Activated T-cell treated with anti-CD3 and anti-CD28 coated beads for 1 hour (primary cell): ENCODE measurements at regions not wholly inside any gene's neighbourhood (a gene's known extent, or its start where the extent isn't known, plus 50 kb on each side); places are given as distances from the start of the nearest gene placed in this dataset.
"Not testable (repeated sequence)": the region's sequence is repeated elsewhere in the genome, so short reads cannot be mapped to it uniquely, and the experiment has no call there.

Experiments
- DNase-seq: peaks from one replicate; pipeline ENCODE4 v3.0.0-alpha.2; 2020; ENCODE audit warnings: low read depth

GRCh38 chr1:173342736-173343135, 134.4 kb upstream of the PRDX6 start:
- no peak for DNase-seq

DNA sequence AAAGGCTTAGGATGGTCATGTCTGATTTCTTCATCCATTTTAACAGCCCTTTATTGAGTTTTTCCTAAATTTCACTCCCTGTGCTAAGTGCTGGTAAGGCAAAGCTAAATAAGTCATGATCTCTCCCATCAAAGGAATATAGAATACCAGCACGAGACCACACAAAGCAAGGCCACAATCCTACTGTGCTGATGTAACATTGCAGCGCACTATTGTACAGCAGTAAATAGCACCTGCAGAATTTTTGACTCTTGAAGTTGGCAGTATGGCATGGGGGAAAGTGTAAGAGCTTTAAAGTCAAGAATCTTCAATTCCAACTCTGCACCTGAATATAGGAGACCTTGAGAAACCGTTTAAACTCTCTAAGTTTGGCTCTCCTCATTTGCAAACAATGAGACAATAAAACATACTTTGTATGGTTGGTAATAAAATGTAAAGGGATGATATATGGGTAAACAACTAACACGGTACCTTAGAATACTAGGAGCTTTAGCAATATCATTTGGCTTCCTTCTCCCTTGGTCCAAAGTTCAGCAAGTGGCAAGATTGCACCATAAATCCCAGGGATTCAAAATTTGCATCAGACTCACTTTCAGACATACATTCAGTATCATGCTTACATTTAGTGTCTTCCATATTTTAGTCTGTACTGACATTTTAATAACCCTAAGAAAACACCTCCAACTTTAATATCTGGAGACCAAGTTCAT, 132.9 kb upstream of the PRDX6 start:
- DNase-seq: no peak

DNA sequence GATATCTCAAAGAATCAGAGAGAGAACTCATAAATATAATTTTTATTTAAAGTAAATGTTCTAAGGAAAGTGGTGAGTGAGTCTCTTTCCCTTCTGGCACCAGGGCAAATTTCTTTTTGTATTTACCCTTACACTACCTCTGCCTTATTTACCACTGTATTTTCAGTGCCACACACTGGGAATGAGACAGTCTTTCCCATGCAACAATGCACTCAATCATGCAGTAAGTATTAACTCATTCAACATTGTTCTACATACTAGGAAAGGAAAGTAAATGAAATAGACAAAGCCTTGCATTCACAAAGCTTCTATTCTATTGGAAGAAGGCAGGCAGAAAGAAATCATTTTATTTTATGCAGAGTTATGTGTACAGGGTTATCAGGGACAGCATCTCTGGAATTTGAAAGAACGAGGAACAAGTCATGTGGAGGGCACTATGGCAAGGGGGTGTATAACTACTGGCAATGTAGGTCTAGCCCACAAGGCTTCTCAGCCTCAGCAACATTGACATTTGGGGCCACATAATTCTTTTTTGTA, 129.8 kb upstream of the PRDX6 start:
- DNase-seq: no peak

GRCh38 chr1:173352635-173353034, 124.5 kb upstream of the PRDX6 start:
- not testable (repeated sequence) for DNase-seq

GRCh38 chr1:173353350-173353749, 123.8 kb upstream of the PRDX6 start:
- DNase-seq: no peak

GRCh38 chr1:173354937-173355280, 122.2 kb upstream of the PRDX6 start:
- DNase-seq: no peak

- no peak for DNase-seq
Observed at GRCh38 chr1:173355281-173356031, 121.7 kb upstream of the PRDX6 start.

- no peak for DNase-seq
Observed at GRCh38 chr1:173356191-173356762, 120.9 kb upstream of the PRDX6 start.

- DNase-seq: no peak
Observed at GRCh38 chr1:173360487-173361063, 116.6 kb upstream of the PRDX6 start.

- DNase-seq: no peak
Observed at GRCh38 chr1:173362543-173362942, 114.6 kb upstream of the PRDX6 start.

GRCh38 chr1:173364827-173365226, 112.3 kb upstream of the PRDX6 start:
- no peak for DNase-seq

DNA sequence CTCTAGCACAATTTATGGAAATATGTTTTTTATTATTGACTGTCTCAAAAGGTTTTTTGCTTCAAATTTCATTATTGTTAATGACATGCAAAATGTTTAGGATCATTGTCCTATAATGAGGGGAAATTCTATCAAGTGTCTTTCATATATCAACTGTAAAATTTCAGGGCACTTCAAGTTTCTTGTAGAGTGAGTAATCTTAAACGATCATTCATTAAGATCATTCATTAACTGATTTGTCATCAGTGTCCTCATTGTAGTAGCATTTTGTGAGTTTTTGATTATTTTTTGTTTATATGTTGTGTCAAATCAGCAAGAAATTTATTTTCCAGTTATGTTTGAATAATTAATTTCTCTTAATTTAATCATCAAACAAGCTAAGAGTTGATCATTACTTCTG, 111.8 kb upstream of the PRDX6 start:
- no peak for DNase-seq

- no peak for DNase-seq
Observed at GRCh38 chr1:173367136-173367535, 110.0 kb upstream of the PRDX6 start.

GRCh38 chr1:173370586-173370985, 106.5 kb upstream of the PRDX6 start:
- not testable (repeated sequence) for DNase-seq

GRCh38 chr1:173376065-173376464, 101.1 kb upstream of the PRDX6 start:
- not testable (repeated sequence) for DNase-seq

- DNase-seq: no peak
Observed at GRCh38 chr1:173377266-173377665, 99.9 kb upstream of the PRDX6 start.

- no peak for DNase-seq
Observed at GRCh38 chr1:173383351-173383750, 93.8 kb upstream of the PRDX6 start.

- DNase-seq: no peak
Observed at GRCh38 chr1:173388352-173388751, 88.8 kb upstream of the PRDX6 start.

DNA sequence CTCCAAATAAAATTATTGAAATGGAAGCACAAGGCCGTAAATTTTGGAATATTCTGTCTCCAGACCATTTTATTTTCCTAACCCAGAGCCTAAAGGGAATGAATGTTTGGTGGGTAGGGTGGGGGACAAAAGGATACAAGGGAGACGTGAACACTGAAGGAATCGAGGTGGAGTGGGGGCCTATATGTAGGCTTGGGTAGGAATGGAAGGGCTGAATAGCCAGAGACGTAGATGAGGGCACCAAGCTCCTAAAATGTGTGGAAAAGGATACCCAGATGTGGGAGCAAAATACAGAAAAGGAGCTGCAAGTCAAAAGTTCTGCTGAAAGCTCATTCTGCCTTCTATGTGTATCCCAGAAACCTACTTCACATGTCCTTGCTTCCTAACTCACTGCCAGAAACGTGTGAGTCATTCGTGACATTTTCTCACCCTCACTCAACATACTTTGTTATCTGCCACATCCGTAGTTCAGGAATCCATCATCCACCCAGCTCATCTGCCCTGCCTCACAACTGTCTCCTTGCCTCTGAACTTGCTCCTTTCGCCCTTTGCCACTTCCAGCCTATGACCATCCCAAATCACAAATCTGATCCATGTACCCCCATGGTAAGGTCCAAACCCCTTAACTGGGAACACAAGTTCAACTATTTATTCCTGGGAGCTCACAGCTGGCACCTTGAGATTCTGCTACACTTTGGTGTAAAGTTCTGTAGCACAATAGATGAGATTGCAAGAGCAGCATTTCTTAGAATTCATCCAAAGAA, 84.1 kb upstream of the PRDX6 start:
- DNase-seq: no peak

- no peak for DNase-seq
Observed at GRCh38 chr1:173393659-173394000, 83.5 kb upstream of the PRDX6 start.

DNA sequence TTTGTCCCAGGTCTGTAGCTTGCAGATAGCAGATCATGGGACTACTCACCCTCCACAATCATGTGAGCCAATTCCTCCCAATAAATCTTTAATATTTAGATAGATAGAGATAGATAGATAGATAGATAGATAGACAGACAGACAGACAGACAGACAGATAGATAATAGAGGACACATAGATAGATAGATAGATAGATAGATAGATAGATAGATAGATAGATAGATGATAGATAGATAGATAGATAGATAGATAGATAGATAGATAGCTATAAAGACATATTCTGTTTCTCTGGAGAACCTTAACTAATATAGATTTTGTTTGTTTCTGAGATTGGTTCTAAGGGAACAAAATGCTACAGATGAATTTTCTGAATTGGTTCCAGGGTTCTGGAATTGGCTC, 82.3 kb upstream of the PRDX6 start:
- DNase-seq: not testable (repeated sequence)

DNA sequence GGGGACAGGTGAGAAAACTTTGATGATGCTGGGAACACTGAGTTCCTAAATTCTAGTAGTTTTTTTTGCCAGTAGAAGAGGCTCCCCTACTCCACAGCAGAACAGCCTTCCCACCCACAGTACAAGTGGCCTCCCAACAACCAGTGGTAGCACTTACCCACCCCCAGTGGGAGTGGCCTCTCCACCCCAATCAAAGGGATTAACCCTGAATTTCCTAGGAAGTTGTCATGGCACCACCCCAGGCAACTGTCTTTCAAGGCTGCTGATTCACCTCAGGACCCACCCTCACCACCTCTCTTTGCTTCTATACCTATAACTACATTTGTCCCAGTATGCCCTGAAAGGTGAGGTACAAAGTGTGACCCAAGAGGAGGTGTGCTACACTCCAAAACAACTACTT, 81.4 kb upstream of the PRDX6 start:
- no peak for DNase-seq
